ENCODE measurements at regions not wholly inside any gene's neighbourhood (a gene's known extent, or its start where the extent isn't known, plus 50 kb on each side); places are given as distances from the start of the nearest gene placed in this dataset.

DNA sequence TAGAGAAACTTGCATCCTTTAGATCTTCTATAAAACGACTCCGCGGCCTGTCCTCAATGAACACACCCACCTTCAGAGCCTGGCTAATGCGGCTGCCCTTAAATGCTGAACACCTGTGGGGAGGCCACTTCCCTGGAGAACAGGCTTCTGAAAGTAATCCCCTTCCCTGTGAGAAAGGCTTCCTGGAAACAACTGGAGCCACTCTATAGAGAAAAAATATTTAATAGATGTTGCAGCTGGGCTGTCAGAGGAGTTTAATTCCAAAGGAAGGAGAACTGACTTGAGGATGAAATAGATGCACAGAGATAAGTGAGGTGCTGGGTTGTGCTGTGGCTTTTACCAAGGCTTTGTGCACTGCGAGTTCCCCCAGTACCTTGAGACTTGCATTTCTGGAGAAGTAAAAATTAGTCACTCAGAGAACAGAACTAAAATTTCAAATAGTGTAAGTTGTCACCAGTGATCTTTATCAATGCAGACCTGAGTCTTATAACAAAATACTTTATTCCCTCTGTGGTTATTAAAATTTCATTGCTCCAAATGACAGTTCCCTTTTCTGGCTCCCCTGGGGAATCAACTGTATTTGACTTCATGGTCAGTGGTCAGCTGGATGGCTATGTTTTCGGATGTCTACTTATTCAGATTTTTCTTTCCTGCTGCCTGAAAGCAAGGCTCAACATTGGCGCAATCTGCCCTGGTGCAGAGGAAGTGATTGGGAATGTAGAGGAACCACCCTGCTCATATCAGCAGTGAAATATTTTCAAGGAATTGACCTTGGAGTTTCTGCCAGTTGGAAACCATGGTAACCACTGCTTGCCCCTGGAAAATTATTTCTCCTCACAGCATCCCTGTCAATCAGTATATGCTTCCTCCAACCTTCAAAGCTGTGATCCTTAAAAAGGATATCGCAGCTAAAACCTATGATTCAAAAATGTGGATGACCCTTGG lies 238.8 kb downstream of the SMARCA2 start:
- TF ChIP-seq, protein P1, sequence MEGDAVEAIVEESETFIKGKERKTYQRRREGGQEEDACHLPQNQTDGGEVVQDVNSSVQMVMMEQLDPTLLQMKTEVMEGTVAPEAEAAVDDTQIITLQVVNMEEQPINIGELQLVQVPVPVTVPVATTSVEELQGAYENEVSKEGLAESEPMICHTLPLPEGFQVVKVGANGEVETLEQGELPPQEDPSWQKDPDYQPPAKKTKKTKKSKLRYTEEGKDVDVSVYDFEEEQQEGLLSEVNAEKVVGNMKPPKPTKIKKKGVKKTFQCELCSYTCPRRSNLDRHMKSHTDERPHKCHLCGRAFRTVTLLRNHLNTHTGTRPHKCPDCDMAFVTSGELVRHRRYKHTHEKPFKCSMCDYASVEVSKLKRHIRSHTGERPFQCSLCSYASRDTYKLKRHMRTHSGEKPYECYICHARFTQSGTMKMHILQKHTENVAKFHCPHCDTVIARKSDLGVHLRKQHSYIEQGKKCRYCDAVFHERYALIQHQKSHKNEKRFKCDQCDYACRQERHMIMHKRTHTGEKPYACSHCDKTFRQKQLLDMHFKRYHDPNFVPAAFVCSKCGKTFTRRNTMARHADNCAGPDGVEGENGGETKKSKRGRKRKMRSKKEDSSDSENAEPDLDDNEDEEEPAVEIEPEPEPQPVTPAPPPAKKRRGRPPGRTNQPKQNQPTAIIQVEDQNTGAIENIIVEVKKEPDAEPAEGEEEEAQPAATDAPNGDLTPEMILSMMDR (IDR thresholded peaks at IDR 0.05; ENCODE audit: extremely low read depth in 1 of 2, insufficient read depth in 1 of 2, low read depth in 1 of 2, low read length in 2 of 2), result no peak
- TF ChIP-seq POLR2AphosphoS5 (IDR thresholded peaks at IDR 0.05; ENCODE audit: insufficient read depth, low read depth, low read length) (no peak), POLR2A (IDR thresholded peaks at IDR 0.05; ENCODE audit: low read depth, low read length) (no peak), GATA2 (IDR thresholded peaks at IDR 0.05; ENCODE audit: insufficient read depth, insufficient read length, low read depth, low read length) (no peak), EZH2 (IDR thresholded peaks at IDR 0.05; ENCODE audit: borderline replicate concordance, low read depth, low read length, severe bottlenecking) (no peak)
- TF ChIP-seq, protein P2, sequence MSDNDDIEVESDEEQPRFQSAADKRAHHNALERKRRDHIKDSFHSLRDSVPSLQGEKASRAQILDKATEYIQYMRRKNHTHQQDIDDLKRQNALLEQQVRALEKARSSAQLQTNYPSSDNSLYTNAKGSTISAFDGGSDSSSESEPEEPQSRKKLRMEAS (IDR thresholded peaks at IDR 0.05; ENCODE audit: insufficient read depth, insufficient read length), result no peak
